Stimulated activated CD4-positive, alpha-beta T cell treated with anti-CD3 and anti-CD28 coated beads, Interleukin-12 subunit alpha, Interleukin-12 subunit beta, amount 100 ng/mL, for 48 hours (primary cell): ENCODE measurements at regions not wholly inside any gene's neighbourhood (a gene's known extent, or its start where the extent isn't known, plus 50 kb on each side); places are given as distances from the start of the nearest gene placed in this dataset.
"Not testable (repeated sequence)": the region's sequence is repeated elsewhere in the genome, so short reads cannot be mapped to it uniquely, and the experiment has no call there.

Source experiments
- DNase-seq, 3 donors: peaks; one replicate each; pipeline ENCODE4 v3.0.0-alpha.2; 2020; ENCODE audit warnings: low read depth in 2 of 3, low spot score in 1 of 3

- not testable (repeated sequence) for DNase-seq
These were observed 1344.2 kb downstream of the AMY1C start for GRCh38 chr1:105093893-105094292.

DNA sequence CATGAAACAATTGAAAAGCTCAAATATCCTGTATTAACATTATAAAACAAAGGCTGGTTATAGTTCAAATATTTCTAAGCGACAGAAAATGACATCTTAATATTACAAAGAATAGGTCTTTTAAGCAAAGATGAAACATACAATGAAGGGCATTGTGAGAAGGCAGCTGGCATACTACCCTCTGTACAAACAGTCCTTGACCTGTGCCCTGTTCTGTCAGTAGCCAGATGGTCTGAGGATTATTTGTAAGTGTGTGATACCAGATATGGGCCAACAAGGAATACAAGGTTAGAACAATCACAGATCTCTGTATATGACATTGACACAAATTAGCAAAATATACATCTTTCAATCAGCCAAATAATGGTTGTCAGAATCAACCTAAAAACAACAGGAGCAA, 1350.4 kb downstream of the AMY1C start:
- no peak for DNase-seq

- DNase-seq: no peak
These were observed 1351.6 kb downstream of the AMY1C start for GRCh38 chr1:105101261-105101660.

- DNase-seq: no peak
These were observed 1352.7 kb downstream of the AMY1C start for GRCh38 chr1:105102371-105102770.

- DNase-seq: no peak
These were observed 1372.3 kb downstream of the AMY1C start for GRCh38 chr1:105122041-105122440.

GRCh38 chr1:105137543-105138457, 1388.1 kb downstream of the AMY1C start:
- DNase-seq: no peak

- no peak for DNase-seq
These were observed 1388.8 kb downstream of the AMY1C start for GRCh38 chr1:105138458-105138893.

- no peak for DNase-seq
These were observed 1423.1 kb downstream of the AMY1C start for GRCh38 chr1:105172788-105173187.

GRCh38 chr1:105180789-105181188, 1431.1 kb downstream of the AMY1C start:
- no peak for DNase-seq

- no peak for DNase-seq
These were observed 1455.2 kb downstream of the AMY1C start for GRCh38 chr1:105204836-105205371.

DNA sequence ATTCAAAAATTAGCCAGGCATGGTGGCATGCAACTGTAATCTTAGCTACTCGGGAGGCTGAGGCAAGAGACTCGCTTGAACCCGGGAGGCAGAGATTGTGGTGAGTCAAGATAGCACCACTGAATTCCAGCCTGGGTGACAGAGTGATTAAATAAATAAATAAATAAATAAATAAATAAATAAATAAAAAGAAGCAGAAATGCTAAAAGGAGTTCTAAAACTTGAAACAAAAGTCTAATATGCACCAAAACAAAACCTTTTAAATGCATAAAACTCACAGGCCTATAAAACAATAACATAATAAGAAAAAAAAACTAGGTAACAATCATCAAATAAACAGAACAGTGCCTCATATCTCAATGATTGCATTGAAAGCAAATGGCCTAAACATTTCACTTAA, 1458.9 kb downstream of the AMY1C start:
- DNase-seq: no peak

GRCh38 chr1:105210747-105211146, 1461.0 kb downstream of the AMY1C start:
- no peak for DNase-seq

DNA sequence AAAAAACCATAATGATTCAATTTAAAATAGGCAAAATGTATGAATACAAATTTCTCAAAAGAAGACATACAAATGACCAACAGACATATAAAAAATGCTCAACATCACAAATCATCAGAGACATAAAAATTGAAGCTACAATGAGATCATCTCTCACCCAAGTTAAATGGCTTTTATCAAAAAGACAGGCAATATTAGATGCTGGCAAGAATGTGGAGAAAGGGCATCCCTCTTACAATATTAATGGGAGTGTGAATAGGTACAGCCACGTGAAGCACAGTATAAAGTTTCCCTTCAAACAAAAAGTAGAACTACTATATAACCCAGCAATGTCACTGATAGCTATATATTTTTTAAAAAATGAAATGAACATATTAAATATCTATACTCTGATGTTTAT, 1481.7 kb downstream of the AMY1C start:
- no peak for DNase-seq

DNA sequence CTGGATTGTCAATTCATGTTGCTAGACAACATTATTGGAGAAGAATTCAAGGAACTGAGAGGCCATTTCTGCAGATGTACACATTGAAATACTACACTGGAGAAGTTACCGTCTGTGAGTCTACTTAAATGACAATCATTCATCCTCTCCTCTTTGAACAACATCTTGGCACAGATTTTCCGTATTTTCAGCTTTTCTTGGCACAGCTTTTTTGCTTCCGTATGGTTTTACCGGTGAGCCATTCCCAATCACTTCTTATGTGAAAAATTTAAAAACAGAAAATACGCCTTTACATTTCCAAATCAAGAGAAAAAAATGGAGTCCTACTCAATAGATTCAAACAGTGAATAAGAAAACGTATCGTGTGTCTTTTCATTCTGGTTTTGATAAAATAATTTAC, 1493.7 kb downstream of the AMY1C start:
- no peak for DNase-seq

DNA sequence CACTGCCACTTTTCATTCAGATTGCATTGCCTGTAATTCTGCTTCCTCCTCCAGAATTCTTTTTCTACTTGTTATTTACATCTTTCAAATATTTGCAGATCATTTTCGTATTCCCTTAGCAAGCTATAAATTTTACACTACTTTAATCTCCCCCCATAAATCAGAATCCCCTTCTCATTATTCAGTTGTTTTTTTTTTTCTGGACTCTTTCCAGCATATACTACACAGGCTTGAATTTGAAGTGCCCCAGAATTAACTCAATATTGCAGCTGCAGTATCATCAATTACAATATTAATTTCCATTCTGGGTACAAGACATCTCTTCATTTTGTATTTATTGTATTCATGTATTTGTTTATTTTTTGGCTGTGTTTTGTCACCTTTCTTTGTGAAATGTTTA, 1494.3 kb downstream of the AMY1C start:
- no peak for DNase-seq

DNA sequence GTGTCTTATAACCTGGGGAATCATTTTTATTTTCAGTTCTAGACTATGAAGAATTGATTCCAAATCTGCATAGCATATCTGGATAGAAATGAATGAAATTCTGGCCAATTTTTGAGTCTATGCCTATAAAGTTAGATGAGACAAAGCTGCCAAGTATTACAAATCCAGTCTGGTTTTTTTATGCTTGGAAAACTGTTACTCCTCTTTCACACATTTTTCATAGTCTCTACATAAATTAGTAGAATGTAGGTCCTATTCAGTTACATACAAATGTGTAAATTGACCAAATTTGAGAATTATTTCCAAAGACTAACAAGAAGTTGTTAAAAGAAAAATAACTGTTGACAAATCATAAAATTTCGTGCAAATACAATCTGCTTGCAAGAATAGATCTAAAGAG, 1505.2 kb downstream of the AMY1C start:
- no peak for DNase-seq

DNA sequence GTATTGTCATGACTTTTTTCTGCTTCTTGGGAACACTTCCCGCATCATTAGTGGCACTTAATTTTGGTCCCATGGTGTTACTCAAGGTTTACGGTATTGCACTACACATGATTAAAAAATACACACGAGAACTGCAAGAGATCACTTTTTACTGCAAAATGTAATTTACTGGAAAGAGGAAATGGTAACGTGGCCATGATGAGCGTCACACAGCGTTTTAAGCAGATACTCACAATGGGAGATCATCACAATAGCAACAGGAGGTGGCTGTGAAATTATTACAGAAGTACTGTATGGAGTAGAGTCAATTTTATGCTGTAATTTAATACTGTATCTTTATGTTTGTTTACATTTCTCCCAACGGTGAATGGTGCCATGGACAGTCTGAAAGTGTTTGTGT, 1510.3 kb downstream of the AMY1C start:
- DNase-seq: no peak

- no peak for DNase-seq
These were observed 1521.3 kb downstream of the AMY1C start for GRCh38 chr1:105270966-105271365.

- DNase-seq: not testable (repeated sequence)
These were observed 1522.7 kb downstream of the AMY1C start for GRCh38 chr1:105272376-105272775.

DNA sequence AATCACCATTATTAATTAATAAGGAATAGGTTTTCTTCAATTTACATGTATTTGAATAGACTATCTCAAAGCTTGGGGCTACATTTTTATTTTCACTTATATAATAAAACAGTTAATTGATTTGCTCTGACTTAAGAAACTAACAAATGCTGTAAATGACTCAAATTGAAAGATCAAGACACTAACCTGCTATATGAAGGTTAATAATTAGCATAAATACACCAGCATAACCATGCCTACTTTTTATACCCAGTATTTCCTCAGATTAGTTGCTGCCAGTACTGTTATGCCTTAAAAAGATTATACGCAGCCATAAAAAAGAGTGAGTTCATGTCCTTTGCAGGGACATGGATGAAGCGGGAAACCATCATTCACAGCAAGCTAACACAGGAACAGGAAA, 1545.1 kb downstream of the AMY1C start:
- no peak for DNase-seq

DNA sequence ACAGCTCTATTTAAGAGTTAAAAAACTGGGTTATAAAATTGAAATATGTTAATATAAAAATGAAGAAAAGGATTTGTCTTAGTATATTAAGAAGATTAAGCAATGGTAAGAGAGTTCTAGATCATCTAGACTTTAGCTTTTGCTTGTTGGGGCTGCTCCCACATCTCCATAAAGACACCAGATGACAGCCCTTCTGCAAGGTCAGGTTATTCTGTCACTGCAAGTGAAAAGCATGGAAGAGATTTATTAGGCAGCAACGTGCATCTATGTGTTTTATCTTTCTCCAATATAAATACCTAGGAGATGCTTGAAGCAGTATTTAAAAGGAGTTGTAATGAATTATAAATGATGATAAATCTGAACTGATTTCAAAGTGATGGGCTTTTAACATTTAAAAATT, 1560.4 kb downstream of the AMY1C start:
- no peak for DNase-seq

DNA sequence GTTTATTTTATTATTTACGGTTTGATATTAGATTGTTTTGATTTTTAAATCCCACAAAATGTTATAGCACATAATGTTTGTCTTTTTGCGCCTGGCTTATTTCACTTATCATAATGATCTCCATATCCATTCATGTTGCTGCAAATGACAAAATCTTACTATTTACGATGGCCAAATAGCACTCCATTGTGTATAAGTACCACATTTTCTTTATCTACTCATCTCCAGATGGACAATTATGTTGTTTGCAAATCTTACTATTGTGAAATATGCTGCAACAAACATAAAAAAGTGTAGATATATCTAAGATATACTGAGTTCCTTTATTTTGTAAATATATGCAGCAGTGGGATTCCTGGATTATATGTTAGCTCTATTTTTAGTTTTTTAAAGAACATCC, 1568.3 kb downstream of the AMY1C start:
- no peak for DNase-seq

GRCh38 chr1:105326886-105327285, 1577.2 kb downstream of the AMY1C start:
- DNase-seq: no peak
